ENCODE measurements at regions not wholly inside any gene's neighbourhood (a gene's known extent, or its start where the extent isn't known, plus 50 kb on each side); places are given as distances from the start of the nearest gene placed in this dataset.
A peak's percentile ranks its signal among the peaks of the same experiment; 100 is the strongest.

GRCh38 chr2:205937211-205937610 is 148.8 kb downstream of the INO80D start:
- POLR2A ChIA-PET: no interaction called here
- H3K9me3 Mint-ChIP-seq: peaks cover 0 to 5% (median 0%) of the 10 kb centered on the region in 9 donors
- H3K4me3 Mint-ChIP-seq: no peak overlapping the region
- no peaks in the 10 kb centered on the region for H3K4me1 Mint-ChIP-seq
- peaks cover 0 to 10% (median 0%) of the 10 kb centered on the region in 5 donors for H3K27me3 Mint-ChIP-seq
- no peak overlapping the region for H3K27ac Mint-ChIP-seq
- no peak for DNase-seq
- H3K36me3 Mint-ChIP-seq: no peaks in the 10 kb centered on the region
- ATAC-seq: no peak

- ATAC-seq (no peak), DNase-seq (no peak)
- Mint-ChIP-seq H3K4me3 (no peak overlapping the region), H3K36me3 (no peaks in the 10 kb centered on the region), H3K4me1 (no peaks in the 10 kb centered on the region), H3K27me3 (peaks cover 0 to 10% (median 0%) of the 10 kb centered on the region in 5 donors), H3K27ac (no peak overlapping the region), H3K9me3 (peaks cover 0 to 5% (median 0%) of the 10 kb centered on the region in 9 donors)
- POLR2A ChIA-PET: no interaction called here
Measured at GRCh38 chr2:205936446-205936845, 149.5 kb downstream of the INO80D start.

DNA sequence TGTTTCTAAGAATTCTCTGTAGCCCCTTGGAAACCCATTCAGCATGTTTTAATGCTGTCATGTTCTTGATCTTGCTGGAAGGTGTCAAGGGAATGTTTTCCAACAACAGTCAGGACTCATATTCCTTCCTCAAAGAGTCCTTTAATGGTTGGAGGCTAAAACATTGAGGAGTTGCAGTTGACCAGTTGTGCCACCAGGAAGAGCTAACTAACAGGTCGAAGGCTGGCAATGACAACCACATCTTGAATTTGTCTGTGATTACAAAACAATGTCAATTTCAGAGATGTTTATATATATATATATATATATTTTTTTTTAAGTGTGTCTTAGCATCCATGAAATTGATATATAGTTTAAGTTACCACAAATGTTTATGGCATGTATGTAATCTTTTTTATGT is 151.5 kb downstream of the INO80D start:
- Mint-ChIP-seq H3K27me3 (peaks cover 5 to 21% (median 18%) of the 10 kb centered on the region in 5 donors), H3K27ac (no peak overlapping the region), H3K4me3 (no peak overlapping the region), H3K36me3 (no peaks in the 10 kb centered on the region), H3K4me1 (no peaks in the 10 kb centered on the region), H3K9me3 (no peaks in the 10 kb centered on the region)
- DNase-seq: no peak
- no peak for ATAC-seq
- POLR2A ChIA-PET: no interaction called here

GRCh38 chr2:205932861-205933260 is 153.1 kb downstream of the INO80D start:
- H3K27me3 Mint-ChIP-seq: peaks cover 12 to 36% (median 20%) of the 10 kb centered on the region in 5 donors
- POLR2A ChIA-PET: no interaction called here
- ATAC-seq: no peak
- H3K36me3 Mint-ChIP-seq: no peaks in the 10 kb centered on the region
- H3K4me1 Mint-ChIP-seq: no peaks in the 10 kb centered on the region
- no peaks in the 10 kb centered on the region for H3K9me3 Mint-ChIP-seq
- no peak overlapping the region for H3K4me3 Mint-ChIP-seq
- DNase-seq: no peak
- no peak overlapping the region for H3K27ac Mint-ChIP-seq

GRCh38 chr2:205931388-205931787 is 154.6 kb downstream of the INO80D start:
- H3K4me3 Mint-ChIP-seq: no peak overlapping the region
- peaks cover 20 to 51% (median 31%) of the 10 kb centered on the region in 5 donors for H3K27me3 Mint-ChIP-seq
- H3K4me1 Mint-ChIP-seq: peaks cover 0 to 4% (median 2%) of the 10 kb centered on the region in 4 donors
- H3K9me3 Mint-ChIP-seq: no peaks in the 10 kb centered on the region
- ATAC-seq (no peak), DNase-seq (no peak)
- POLR2A ChIA-PET: no interaction called here
- no peaks in the 10 kb centered on the region for H3K36me3 Mint-ChIP-seq
- H3K27ac Mint-ChIP-seq: peak overlapping the region in 1 of 10 donors; percentile 54

DNA sequence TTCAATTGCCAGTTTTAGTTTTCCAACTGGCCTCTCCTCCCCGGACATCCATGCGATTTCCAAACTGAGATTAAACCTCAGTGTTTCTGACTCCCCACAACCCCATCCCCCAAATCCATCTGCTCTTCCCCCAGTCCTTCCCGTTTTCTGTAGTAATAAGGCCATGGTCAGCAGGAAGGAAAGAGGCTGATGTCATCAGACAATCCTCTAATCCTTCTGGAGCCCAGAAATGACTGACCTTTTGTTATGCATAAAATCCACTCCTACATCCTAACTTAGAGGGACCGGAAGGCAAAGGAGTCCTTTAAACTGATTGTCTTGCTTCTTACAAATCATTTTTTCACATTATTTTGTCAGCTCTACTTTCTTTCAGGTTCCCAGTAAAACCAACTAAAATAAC is 155.8 kb downstream of the INO80D start:
- Mint-ChIP-seq H3K4me3 (no peak overlapping the region), H3K27ac (no peak overlapping the region), H3K36me3 (no peaks in the 10 kb centered on the region), H3K9me3 (no peaks in the 10 kb centered on the region), H3K4me1 (peaks cover 5 to 11% (median 10%) of the 10 kb centered on the region in 4 donors), H3K27me3 (peaks cover 26 to 59% (median 40%) of the 10 kb centered on the region in 5 donors)
- no peak for DNase-seq
- ATAC-seq: no peak
- POLR2A ChIA-PET: no interaction called here

GRCh38 chr2:205929246-205929942 is 156.6 kb downstream of the INO80D start:
- H3K27me3 Mint-ChIP-seq: peaks cover 27 to 67% (median 44%) of the 10 kb centered on the region in 5 donors
- DNase-seq (no peak), ATAC-seq (no peak)
- H3K4me3 Mint-ChIP-seq: no peak overlapping the region
- no peaks in the 10 kb centered on the region for H3K36me3 Mint-ChIP-seq
- peaks cover 5 to 11% (median 10%) of the 10 kb centered on the region in 4 donors for H3K4me1 Mint-ChIP-seq
- no peak overlapping the region for H3K27ac Mint-ChIP-seq
- H3K9me3 Mint-ChIP-seq: no peaks in the 10 kb centered on the region
- POLR2A ChIA-PET: no interaction called here

- POLR2A ChIA-PET: no interaction called here
- DNase-seq: peak; percentile 47 to 79 (median 62)
- peak; percentile 86 to 87 for ATAC-seq
- peak overlapping the region in 7 of 10 donors; percentile 23 to 73 (median 58) for H3K4me3 Mint-ChIP-seq
- no peaks in the 10 kb centered on the region for H3K36me3 Mint-ChIP-seq
- no peaks in the 10 kb centered on the region for H3K9me3 Mint-ChIP-seq
- H3K4me1 Mint-ChIP-seq: peaks cover 5 to 11% (median 10%) of the 10 kb centered on the region in 4 donors
- peak overlapping the region in 2 of 10 donors; percentile 17 to 65 for H3K27ac Mint-ChIP-seq
- H3K27me3 Mint-ChIP-seq: peaks cover 32 to 69% (median 51%) of the 10 kb centered on the region in 5 donors
Measured at GRCh38 chr2:205925373-205926337, 160.3 kb downstream of the INO80D start.

- no peaks in the 10 kb centered on the region for H3K36me3 Mint-ChIP-seq
- DNase-seq (no peak), ATAC-seq (no peak)
- POLR2A ChIA-PET: no interaction called here
- H3K4me3 Mint-ChIP-seq: no peak overlapping the region
- peaks cover 5 to 11% (median 10%) of the 10 kb centered on the region in 4 donors for H3K4me1 Mint-ChIP-seq
- peaks cover 30 to 59% (median 50%) of the 10 kb centered on the region in 5 donors for H3K27me3 Mint-ChIP-seq
- H3K27ac Mint-ChIP-seq: peak overlapping the region in 1 of 10 donors; percentile 39
- H3K9me3 Mint-ChIP-seq: no peaks in the 10 kb centered on the region
Measured at GRCh38 chr2:205924676-205925075, 161.3 kb downstream of the INO80D start.

DNA sequence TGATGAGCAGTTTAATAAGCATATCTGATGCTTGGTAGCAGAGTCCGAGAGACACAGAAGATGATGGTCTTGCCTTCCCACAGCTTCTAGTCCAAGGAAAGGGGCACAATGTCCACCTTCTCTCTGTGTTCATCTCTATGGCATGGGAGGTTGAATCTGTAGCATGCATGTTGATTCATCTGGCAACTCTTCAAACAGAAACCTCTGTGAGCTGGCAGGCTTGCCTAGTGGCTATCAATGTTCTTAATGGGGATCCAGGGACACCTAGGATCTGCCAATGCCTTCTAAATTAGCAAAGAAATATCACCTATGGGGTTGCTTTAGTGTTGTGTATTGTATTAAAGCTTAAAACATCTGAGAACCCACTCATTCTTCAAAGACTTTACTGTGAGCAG is 170.8 kb downstream of the INO80D start:
- H3K27ac Mint-ChIP-seq: no peak overlapping the region
- H3K4me3 Mint-ChIP-seq: no peak overlapping the region
- DNase-seq: no peak
- H3K36me3 Mint-ChIP-seq: no peaks in the 10 kb centered on the region
- H3K9me3 Mint-ChIP-seq: no peaks in the 10 kb centered on the region
- ATAC-seq: no peak
- H3K27me3 Mint-ChIP-seq: peaks cover 6 to 19% (median 12%) of the 10 kb centered on the region in 5 donors
- H3K4me1 Mint-ChIP-seq: no peaks in the 10 kb centered on the region
- POLR2A ChIA-PET: no interaction called here

DNA sequence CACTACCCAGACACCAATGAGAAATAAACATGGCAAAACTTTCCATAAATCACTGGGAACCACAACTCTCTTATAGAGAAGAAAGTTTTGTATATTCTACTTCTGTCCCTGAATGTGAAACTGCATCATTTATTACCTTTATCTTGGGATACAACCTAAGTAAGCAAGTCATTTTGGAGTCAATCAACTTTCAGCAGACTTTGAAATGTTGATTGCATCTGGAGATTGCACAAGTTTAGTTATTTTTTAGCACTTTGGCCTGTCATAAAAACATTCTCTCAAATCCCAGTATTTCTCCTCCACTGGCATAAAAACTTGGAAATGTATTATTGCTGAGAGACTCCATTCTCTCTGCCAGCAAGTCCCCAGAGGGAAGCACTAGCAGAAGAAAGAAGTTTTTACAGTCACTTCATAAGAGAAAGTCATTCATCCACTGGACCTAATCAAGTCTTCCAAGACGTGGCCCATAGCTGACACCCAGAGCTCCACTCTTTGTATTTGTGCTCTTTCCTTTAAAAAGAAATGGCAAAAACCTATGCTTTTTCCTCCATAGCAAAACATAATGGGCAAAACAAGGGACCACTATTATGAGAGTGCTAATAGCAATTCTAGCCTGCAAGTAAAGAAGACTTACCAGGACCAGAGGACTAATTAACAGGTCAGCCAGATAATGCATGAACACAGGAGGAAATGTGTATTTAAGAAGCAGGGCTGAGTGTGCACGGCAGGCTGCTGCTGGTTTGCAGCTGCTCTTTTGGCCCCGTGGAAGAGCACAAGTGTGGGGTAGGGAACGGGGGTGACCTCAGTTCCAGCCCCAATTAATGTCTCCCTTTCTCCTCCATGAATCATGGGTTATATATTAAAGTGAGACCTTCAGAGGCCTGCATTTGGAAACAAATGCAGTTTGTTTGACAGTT is 171.5 kb downstream of the INO80D start:
- no peak for ATAC-seq
- POLR2A ChIA-PET: no interaction called here

DNA sequence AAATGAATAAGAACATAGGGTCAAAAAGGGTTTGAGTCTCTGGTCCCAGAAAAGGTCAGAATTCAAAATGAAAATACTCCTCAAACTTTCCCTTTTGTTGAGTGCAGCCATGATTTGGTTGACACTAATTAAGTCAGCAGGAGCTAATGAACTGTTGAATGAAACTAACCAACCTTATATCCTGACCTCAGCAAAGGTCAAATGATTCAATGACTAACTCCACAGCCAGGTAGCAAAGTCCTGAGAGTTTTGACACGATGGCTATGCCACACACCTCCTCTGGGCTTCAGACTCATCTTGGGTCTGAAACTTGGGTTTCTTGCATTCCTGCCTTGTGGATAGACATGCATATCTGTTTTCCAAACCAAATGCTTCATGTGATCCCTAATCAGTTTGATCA is 172.3 kb downstream of the INO80D start:
- Mint-ChIP-seq H3K4me1 (no peaks in the 10 kb centered on the region), H3K27ac (no peak overlapping the region), H3K36me3 (no peaks in the 10 kb centered on the region), H3K27me3 (peaks cover 4 to 27% (median 20%) of the 10 kb centered on the region in 5 donors), H3K4me3 (no peak overlapping the region), H3K9me3 (no peaks in the 10 kb centered on the region)
- ATAC-seq (no peak), DNase-seq (no peak)
- POLR2A ChIA-PET: no interaction called here

More for the DNA sequence above, 171.5 kb downstream of the INO80D start:
- DNase-seq: no peak
- Mint-ChIP-seq H3K9me3 (no peaks in the 10 kb centered on the region), H3K27me3 (peaks cover 4 to 24% (median 19%) of the 10 kb centered on the region in 5 donors), H3K4me3 (no peak overlapping the region), H3K4me1 (no peaks in the 10 kb centered on the region), H3K36me3 (no peaks in the 10 kb centered on the region), H3K27ac (no peak overlapping the region)

Data from naive thymus-derived CD8-positive, alpha-beta T cell (primary cell).